Stimulated activated CD4-positive, alpha-beta T cell treated with anti-CD3 and anti-CD28 coated beads, Interleukin-2, amount 100 ng/mL, for 24 hours (primary cell): ENCODE measurements at regions not wholly inside any gene's neighbourhood (a gene's known extent, or its start where the extent isn't known, plus 50 kb on each side); places are given as distances from the start of the nearest gene placed in this dataset.
"Not testable (repeated sequence)": the region's sequence is repeated elsewhere in the genome, so short reads cannot be mapped to it uniquely, and the experiment has no call there.

Experiments used
- DNase-seq, 2 donors: peaks; one replicate each; pipeline ENCODE4 v3.0.0-alpha.2; 2020

DNA sequence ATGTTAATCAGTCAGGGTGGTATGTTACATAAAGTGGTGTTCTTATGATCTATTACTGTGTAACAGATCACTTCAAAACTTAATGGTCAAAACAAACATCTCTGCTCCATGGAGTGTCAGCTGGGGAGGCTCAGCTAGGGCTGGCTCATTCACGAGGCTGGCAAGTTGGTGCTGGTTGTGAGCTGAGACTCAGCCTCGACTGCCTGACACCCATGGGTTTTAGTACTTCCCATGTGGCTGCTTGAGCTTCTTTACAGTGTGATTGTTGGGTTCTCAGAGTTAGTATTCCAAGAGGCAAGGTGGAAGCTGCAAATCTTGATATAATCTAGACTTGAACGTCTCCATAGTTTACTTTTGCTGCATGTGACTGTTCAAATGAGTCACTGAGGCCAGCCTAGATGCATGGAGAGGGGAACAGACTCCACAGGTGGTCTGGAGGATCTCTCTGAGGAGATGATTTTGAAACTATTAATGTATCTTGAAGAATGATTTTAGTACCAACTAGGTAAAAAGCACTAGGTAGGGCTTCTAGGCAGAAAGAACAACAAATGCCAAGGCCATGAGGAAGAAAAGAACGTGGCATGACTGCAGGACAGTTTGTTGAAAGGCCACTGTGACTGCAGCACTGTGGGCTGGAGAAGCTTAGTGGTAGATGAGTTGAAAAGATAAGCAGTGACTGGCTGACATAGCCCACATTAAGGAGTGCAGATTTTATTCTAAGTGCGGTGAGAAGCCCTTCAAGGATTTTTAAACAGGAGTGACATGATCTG lies 281.1 kb upstream of the PROK2 start:
- no peak for DNase-seq

- no peak for DNase-seq
Measured at GRCh38 chr3:72065236-72065635, 280.3 kb upstream of the PROK2 start.

GRCh38 chr3:72064727-72065126 lies 279.8 kb upstream of the PROK2 start:
- not testable (repeated sequence) for DNase-seq

DNA sequence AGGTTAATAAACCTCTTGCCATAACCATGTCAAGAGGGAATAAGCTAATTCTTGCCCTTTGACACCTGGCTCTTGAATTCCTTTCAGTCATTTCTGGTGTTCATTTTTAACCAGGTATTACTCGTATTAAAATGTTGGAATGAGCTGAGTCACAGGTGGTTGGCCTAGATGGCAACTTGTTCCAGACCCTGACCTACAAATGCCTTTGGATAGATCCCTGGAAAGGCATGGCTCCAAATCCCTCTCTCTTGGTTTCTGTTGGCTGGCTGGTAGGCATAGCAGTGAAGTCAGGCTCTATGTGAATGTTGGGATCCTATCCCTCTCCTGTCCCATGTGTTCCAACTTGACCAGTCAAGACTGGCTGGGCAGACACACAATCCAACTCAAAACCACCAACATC lies 277.1 kb upstream of the PROK2 start:
- DNase-seq: no peak

DNA sequence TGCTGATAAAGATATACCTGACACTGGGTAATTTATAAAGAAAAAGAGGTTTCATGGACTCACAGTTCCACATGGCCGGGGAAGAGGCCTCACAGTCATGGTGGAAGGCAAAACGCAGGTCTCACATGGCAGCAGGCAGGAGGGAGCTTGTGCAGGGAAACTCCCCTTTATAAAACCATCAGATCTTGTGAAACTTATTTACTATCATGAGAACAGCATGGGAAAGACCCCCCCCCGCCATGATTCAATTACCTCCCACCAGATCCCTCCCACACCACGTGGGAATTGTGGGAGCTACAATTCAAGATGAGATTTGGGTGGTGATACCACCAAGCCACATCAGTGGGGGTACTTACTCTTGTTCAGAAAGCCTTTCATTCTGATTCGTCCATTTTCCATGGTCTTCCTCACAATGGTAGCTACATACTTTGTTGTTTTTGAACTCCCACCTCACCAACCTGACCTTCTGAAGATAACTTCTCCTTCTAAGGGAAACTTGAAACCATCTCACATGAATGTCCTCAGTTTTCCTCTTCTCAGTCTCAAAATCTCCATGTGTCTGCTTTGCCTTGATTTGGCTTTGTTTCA lies 275.6 kb upstream of the PROK2 start:
- peak in 1 of 2 donors; percentile 28 for DNase-seq

GRCh38 chr3:72058493-72059081 lies 273.6 kb upstream of the PROK2 start:
- DNase-seq: no peak

GRCh38 chr3:72055436-72055835 lies 270.5 kb upstream of the PROK2 start:
- DNase-seq: no peak

GRCh38 chr3:72054976-72055375 lies 270.0 kb upstream of the PROK2 start:
- no peak for DNase-seq

- DNase-seq: no peak
Measured at GRCh38 chr3:72052841-72053409, 268.0 kb upstream of the PROK2 start.

DNA sequence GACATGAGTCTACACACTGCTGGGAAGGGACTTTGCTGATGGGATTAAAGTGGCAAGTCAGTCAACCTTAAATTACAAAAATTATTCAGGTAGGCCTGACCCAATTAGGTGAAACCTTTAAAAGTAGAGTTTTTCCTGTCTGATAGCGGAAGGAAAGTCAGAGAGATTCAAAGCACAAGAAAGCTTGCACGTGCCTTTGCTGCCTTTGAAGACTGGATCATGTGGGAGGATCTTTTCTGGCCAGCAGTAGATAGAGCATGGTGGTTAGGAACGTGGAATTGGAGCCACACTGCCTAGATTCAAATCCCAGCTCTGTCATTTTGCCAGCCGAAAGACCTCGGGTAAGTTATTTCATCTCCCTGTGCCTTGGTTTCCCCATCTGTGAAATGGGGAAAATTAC lies 265.8 kb upstream of the PROK2 start:
- no peak for DNase-seq

GRCh38 chr3:72050048-72050632 lies 265.2 kb upstream of the PROK2 start:
- no peak for DNase-seq

GRCh38 chr3:72049300-72049699 lies 264.4 kb upstream of the PROK2 start:
- no peak for DNase-seq

DNA sequence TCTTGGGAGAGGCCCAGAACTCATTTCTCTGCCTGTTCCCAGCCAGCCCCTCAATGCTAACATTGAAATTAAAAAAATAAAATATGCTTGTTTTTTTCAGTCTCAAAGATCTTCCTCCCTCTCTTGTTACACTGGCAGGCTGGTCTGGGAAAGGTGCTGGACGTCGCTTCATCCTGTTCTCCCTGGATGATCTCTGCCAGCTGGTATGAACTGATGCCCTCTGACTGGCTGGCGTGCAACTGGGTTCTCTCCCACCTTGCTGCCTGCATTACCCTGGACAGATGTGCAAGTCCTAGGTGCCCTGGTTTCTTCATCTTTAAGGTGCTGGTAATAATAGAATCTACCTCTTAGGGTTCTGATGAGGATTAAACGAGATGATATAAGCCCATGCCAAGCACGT lies 263.9 kb upstream of the PROK2 start:
- DNase-seq: no peak

GRCh38 chr3:72047221-72047871 lies 262.4 kb upstream of the PROK2 start:
- no peak for DNase-seq

DNA sequence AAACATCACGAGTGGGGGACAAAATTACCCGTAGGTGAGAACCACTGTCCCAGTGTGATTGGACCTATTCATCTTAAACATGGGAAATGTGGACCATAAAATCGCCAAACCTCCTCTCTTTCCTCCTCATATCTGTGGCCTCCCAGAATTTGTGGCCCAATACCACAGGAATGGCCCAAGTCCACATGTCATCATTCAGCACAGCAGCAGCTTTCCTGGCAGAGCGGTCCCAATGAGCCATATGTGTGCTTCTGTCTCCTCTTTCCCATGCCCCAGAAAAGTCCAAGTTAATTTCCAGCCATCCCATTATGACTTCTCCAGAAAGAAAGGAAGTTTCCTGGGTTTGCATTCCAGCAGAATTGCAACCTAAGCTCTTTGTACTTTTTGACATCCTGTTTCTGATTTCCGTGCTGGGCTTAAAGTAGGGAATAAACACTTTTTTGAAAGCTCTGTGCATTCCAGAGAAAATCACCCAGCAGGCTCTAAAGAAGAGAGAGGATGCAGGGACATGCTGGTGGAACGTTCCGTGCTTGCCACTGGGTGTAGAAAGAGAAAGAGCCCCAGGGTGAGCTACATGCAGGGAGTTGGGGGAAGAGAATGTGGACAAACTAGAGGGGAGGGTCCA lies 259.4 kb upstream of the PROK2 start:
- no peak for DNase-seq

DNA sequence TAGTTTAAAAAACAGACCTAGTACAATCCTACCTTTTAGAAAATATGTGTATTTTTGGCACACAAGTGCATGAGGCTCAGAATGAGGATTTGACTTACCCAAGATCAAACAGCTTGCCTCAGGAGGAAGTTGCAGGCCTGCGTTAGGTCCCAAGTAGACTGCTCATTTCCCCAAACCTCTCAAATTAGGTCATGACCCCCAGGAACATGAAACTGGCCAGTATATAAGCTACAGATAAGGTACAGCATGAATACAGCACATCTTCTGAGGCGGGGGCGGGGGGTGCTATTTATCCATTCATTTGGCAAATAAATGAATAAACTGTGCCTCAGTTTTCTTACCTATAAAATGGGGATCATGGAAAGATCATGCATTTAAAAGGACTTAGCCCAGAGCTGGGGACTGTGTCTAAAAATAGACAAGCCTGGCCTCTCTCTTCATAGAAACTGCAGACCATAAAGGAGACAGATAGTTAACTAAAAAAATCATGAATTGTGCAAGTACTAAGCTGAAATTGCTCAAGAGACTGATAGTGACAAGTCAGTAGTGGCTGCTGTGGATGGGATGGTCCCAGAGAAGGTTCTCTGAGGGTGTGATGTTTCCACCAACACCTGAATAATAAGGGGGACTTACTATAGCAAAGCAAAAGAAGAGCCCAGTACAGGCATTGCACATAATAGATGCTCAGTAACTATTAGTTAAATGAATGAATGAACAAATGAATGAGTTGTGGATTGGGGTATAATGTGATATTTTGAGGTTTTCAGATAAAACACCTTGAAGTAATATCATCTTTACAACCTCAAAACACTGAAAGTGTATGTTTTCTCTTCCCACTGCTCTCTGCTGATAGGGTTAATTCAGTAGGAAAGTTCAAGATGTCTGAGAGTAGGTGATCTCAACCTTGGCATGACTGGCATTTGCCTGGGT lies 258.5 kb upstream of the PROK2 start:
- DNase-seq: no peak

GRCh38 chr3:72042397-72043203 lies 257.7 kb upstream of the PROK2 start:
- DNase-seq: no peak

DNA sequence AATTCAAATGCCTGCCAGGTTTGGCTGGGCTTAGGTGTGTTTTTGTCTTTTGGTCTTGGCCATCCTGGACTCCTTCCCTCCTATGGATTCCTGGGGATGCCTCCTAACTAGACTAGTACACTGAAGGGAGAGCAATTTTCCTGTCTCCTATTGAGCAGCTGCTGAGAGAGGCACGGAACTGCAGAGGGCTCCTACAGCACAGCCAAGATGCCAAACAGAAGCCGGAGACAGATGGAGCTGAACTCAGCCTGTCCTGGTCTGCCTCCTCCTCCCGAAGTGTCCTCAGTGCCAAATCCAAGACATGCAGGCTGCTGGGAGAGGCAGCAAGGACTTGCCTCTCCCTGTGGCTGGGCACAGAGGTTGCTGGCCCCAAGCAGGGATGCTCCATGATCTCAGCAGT lies 256.6 kb upstream of the PROK2 start:
- no peak for DNase-seq

DNA sequence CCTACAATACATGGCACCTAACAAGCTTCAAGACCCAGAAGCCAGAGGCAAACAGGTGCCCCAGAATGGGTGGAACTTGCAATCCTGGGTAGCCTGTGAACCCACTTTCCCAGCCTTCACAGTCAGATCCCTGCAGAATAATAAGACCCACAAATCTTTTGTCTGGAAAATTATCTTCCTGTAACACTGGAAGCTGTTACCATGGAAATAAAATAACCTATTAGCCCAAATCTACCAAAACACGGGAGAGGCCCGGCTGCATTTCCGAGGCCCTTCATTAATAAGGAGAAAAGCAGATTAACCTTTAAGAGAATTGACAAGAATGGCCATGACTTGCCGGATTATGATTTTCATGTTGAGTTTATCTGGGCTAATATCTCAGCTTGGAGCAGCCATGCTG lies 256.1 kb upstream of the PROK2 start:
- DNase-seq: no peak

GRCh38 chr3:72039677-72040076 lies 254.7 kb upstream of the PROK2 start:
- no peak for DNase-seq

DNA sequence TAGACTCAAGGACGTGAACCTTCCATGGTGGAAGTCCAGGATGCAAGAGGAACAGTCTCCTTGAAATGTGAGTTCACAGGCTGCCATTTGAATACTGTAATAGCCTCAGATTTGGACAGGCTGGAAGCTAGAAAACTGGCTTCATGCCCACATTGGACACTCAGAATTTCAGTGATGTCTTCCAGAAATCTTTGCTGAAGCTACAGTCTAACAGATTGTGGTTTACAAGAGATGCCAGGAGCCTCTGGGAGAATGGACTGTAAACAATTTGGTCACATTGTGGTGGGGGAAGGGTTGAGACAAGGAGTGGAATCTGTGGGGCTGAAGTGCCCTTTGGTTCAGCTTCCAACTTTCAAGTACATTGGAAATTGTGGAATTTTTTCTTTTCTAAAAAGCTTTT lies 252.0 kb upstream of the PROK2 start:
- DNase-seq: no peak
